GM21381 (cell line): ENCODE measurements at regions not wholly inside any gene's neighbourhood (a gene's known extent, or its start where the extent isn't known, plus 50 kb on each side); places are given as distances from the start of the nearest gene placed in this dataset.

Experiments
- ATAC-seq: cut with Tn5 transposase; IDR thresholded peaks from one replicate; pipeline ENCODE4 v1.9.1; 2021; ENCODE audit warnings: mild to moderate bottlenecking, moderate library complexity; ENCODE audit not compliant: unreplicated experiment

- ATAC-seq: no peak
These were observed 1197.5 kb upstream of the TENM4 start for GRCh38 chr11:80638296-80638695.

GRCh38 chr11:80637571-80637970 lies 1196.7 kb upstream of the TENM4 start:
- no peak for ATAC-seq

GRCh38 chr11:80636999-80637398 lies 1196.2 kb upstream of the TENM4 start:
- ATAC-seq: no peak

GRCh38 chr11:80635178-80635577 lies 1194.3 kb upstream of the TENM4 start:
- no peak for ATAC-seq

- ATAC-seq: no peak
These were observed 1191.9 kb upstream of the TENM4 start for GRCh38 chr11:80632691-80633090.

- ATAC-seq: no peak
These were observed 1191.3 kb upstream of the TENM4 start for GRCh38 chr11:80632156-80632555.

- ATAC-seq: no peak
These were observed 1188.6 kb upstream of the TENM4 start for GRCh38 chr11:80629466-80629865.

GRCh38 chr11:80627364-80627763 lies 1186.5 kb upstream of the TENM4 start:
- no peak for ATAC-seq

GRCh38 chr11:80626721-80627120 lies 1185.9 kb upstream of the TENM4 start:
- no peak for ATAC-seq

GRCh38 chr11:80625563-80625962 lies 1184.7 kb upstream of the TENM4 start:
- no peak for ATAC-seq

- no peak for ATAC-seq
These were observed 1181.0 kb upstream of the TENM4 start for GRCh38 chr11:80621871-80622270.

- ATAC-seq: no peak
These were observed 1180.0 kb upstream of the TENM4 start for GRCh38 chr11:80620867-80621266.

GRCh38 chr11:80617156-80617555 lies 1176.3 kb upstream of the TENM4 start:
- ATAC-seq: no peak

GRCh38 chr11:80616070-80616800 lies 1175.4 kb upstream of the TENM4 start:
- ATAC-seq: no peak

- no peak for ATAC-seq
These were observed 1172.8 kb upstream of the TENM4 start for GRCh38 chr11:80613655-80614054.

- ATAC-seq: no peak
These were observed 1169.7 kb upstream of the TENM4 start for GRCh38 chr11:80610516-80610915.

- ATAC-seq: no peak
These were observed 1162.6 kb upstream of the TENM4 start for GRCh38 chr11:80603472-80603871.

GRCh38 chr11:80598905-80599304 lies 1158.1 kb upstream of the TENM4 start:
- no peak for ATAC-seq

- ATAC-seq: no peak
These were observed 1155.5 kb upstream of the TENM4 start for GRCh38 chr11:80596291-80596810.

GRCh38 chr11:80595011-80595410 lies 1154.2 kb upstream of the TENM4 start:
- no peak for ATAC-seq

GRCh38 chr11:80593648-80594374 lies 1153.0 kb upstream of the TENM4 start:
- ATAC-seq: no peak

- no peak for ATAC-seq
These were observed 1151.7 kb upstream of the TENM4 start for GRCh38 chr11:80592546-80592945.
